ENCODE measurements at regions not wholly inside any gene's neighbourhood (a gene's known extent, or its start where the extent isn't known, plus 50 kb on each side); places are given as distances from the start of the nearest gene placed in this dataset.

GRCh38 chr14:34319140-34319539, 142.9 kb downstream of the SPTSSA start:
- Histone ChIP-seq H3K4me1 (replicated peaks; ENCODE audit: insufficient read depth) (no peaks in the 10 kb centered on the region), H3F3A (ENCODE audit: insufficient read depth, low read depth) (no peaks in the 10 kb centered on the region), H3K27ac (no peak overlapping the region), H2AFZ (no peak overlapping the region), H4K20me1 (ENCODE audit: insufficient read depth) (no peaks in the 10 kb centered on the region; the same call in 1 of the 2 replicates), H3K4me2 (no peak overlapping the region), H3K4me3 (no peak overlapping the region), H3K27me3 (ENCODE audit: insufficient read depth, low read depth) (no peaks in the 10 kb centered on the region), H3K9me2 (ENCODE audit: insufficient read depth) (no peaks in the 10 kb centered on the region), H3K9me3 (ENCODE audit: insufficient read depth, low read depth) (no peaks in the 10 kb centered on the region), H3K79me2 (ENCODE audit: low read depth) (no peaks in the 10 kb centered on the region), H3K36me3 (ENCODE audit: low read depth) (no peaks in the 10 kb centered on the region)
- no peak for TF ChIP-seq EZH2 (IDR thresholded peaks at IDR 0.05; ENCODE audit: low read depth)
- no peak for TF ChIP-seq CTCF (conservative IDR thresholded peaks at IDR 0.05)
- intact Hi-C loops (cut with micrococcal nuclease; ENCODE audit: unreplicated experiment), result no loop called here
- POLR2A ChIA-PET (ENCODE audit: unreplicated experiment), result no interaction called here
- CTCF ChIA-PET, result no interaction called here
- DNase-seq, result no peak
- BruUV-seq (replicated peaks), result no TSS peak

GRCh38 chr14:34318014-34318413, 144.0 kb downstream of the SPTSSA start:
- H3K27ac ChIP-seq, result no peak overlapping the region
- BruUV-seq (replicated peaks), result no TSS peak
- H3K27me3 ChIP-seq (ENCODE audit: insufficient read depth, low read depth), result no peaks in the 10 kb centered on the region
- no peak for DNase-seq
- H2AFZ ChIP-seq, result no peak overlapping the region
- no peaks in the 10 kb centered on the region for H3K36me3 ChIP-seq (ENCODE audit: low read depth)
- no peaks in the 10 kb centered on the region for H3K9me2 ChIP-seq (ENCODE audit: insufficient read depth)
- no peak overlapping the region for H3K4me3 ChIP-seq
- CTCF ChIA-PET, result no interaction called here
- no peaks in the 10 kb centered on the region for H3K79me2 ChIP-seq (ENCODE audit: low read depth)
- H3K4me1 ChIP-seq (replicated peaks; ENCODE audit: insufficient read depth), result no peaks in the 10 kb centered on the region
- H4K20me1 ChIP-seq (ENCODE audit: insufficient read depth), result no peaks in the 10 kb centered on the region; the same call in 1 of the 2 replicates
- no peaks in the 10 kb centered on the region for H3K9me3 ChIP-seq (ENCODE audit: insufficient read depth, low read depth)
- TF ChIP-seq EZH2 (IDR thresholded peaks at IDR 0.05; ENCODE audit: low read depth) (no peak), CTCF (conservative IDR thresholded peaks at IDR 0.05) (no peak)
- intact Hi-C loops (cut with micrococcal nuclease; ENCODE audit: unreplicated experiment), result no loop called here
- POLR2A ChIA-PET (ENCODE audit: unreplicated experiment), result no interaction called here
- H3F3A ChIP-seq (ENCODE audit: insufficient read depth, low read depth), result no peaks in the 10 kb centered on the region
- no peak overlapping the region for H3K4me2 ChIP-seq

GRCh38 chr14:34310724-34311123, 151.3 kb downstream of the SPTSSA start:
- intact Hi-C loops (cut with micrococcal nuclease; ENCODE audit: unreplicated experiment), result no loop called here
- Histone ChIP-seq H4K20me1 (ENCODE audit: insufficient read depth) (no peaks in the 10 kb centered on the region), H3K79me2 (ENCODE audit: low read depth) (no peaks in the 10 kb centered on the region), H3K27ac (no peak overlapping the region), H3K27me3 (ENCODE audit: insufficient read depth, low read depth) (no peaks in the 10 kb centered on the region), H2AFZ (no peak overlapping the region), H3K4me3 (no peak overlapping the region), H3K4me1 (replicated peaks; ENCODE audit: insufficient read depth) (no peaks in the 10 kb centered on the region), H3K9me2 (ENCODE audit: insufficient read depth) (no peaks in the 10 kb centered on the region), H3F3A (ENCODE audit: insufficient read depth, low read depth) (no peaks in the 10 kb centered on the region), H3K9me3 (ENCODE audit: insufficient read depth, low read depth) (0 out of 2 replicates have a peak, but pooled peaks cover 3% of the 10 kb centered on the region), H3K4me2 (no peak overlapping the region), H3K36me3 (ENCODE audit: low read depth) (no peaks in the 10 kb centered on the region)
- ChIA-PET CTCF (interaction anchor here (0.5 kb wide), 1 partner anchor 15 kb away, joined by 14 read pairs; no protein-coding TSS in a partner anchor), POLR2A (ENCODE audit: unreplicated experiment) (no interaction called here)
- BruUV-seq (replicated peaks), result no TSS peak
- TF ChIP-seq CTCF (conservative IDR thresholded peaks at IDR 0.05) (no peak), EZH2 (IDR thresholded peaks at IDR 0.05; ENCODE audit: low read depth) (no peak)
- no peak for DNase-seq
